DND-41 (cell line): ENCODE measurements at regions not wholly inside any gene's neighbourhood (a gene's known extent, or its start where the extent isn't known, plus 50 kb on each side); places are given as distances from the start of the nearest gene placed in this dataset.

Experiments used
- ATAC-seq: fragments of 200-7000 bp; cut with Tn5 transposase; 3 replicates; pipeline ENCODE4 v1.9.1; 2021; ENCODE audit warnings: low read depth; ENCODE audit not compliant: insufficient read depth
- DNase-seq: peaks from one replicate; pipeline ENCODE4 v3.0.0-alpha.2; 2020
- H2AFZ ChIP-seq: 2 replicates; pipeline ENCODE4 v1.6.0; 2012; ENCODE audit warnings: low read depth, low read length
- H3K27ac ChIP-seq: 2 replicates; pipeline ENCODE4 v1.5.1; 2012; ENCODE audit warnings: low read length, inconsistent platforms
- H3K27me3 ChIP-seq: fragments of 200-600 bp; sonication (generic); 2 replicates; pipeline ENCODE4 v1.6.0; 2012; ENCODE audit warnings: low read length, mild to moderate bottlenecking, inconsistent platforms; ENCODE audit not compliant: insufficient read depth, poor library complexity
- H3K36me3 ChIP-seq: 2 replicates; pipeline ENCODE4 v1.5.1; 2012; ENCODE audit warnings: low read length, inconsistent platforms; ENCODE audit not compliant: insufficient read depth
- H3K4me1 ChIP-seq: 2 replicates; pipeline ENCODE4 v1.5.1; 2012; ENCODE audit warnings: mild to moderate bottlenecking, low read length; ENCODE audit not compliant: insufficient read depth
- H3K4me2 ChIP-seq: 2 replicates; pipeline ENCODE4 v1.6.0; 2012; ENCODE audit warnings: mild to moderate bottlenecking, moderate library complexity, low read length, inconsistent platforms; ENCODE audit not compliant: insufficient read depth
- H3K4me3 ChIP-seq, 2 experiments: fragments of 200-600 bp in 1 of 2; shearing (Covaris generic) in 1 of 2; 2 replicates each; pipeline ENCODE4 v1.5.1; 2012 to 2016; ENCODE audit warnings: inconsistent platforms in 2 of 2, low read length in 2 of 2, mild to moderate bottlenecking in 2 of 2, low read depth in 1 of 2, moderate library complexity in 1 of 2
- H3K79me2 ChIP-seq: 2 replicates; pipeline ENCODE4 v1.6.0; 2012; ENCODE audit warnings: low read length, inconsistent platforms; ENCODE audit not compliant: insufficient read depth
- H3K9ac ChIP-seq: 2 replicates; pipeline ENCODE4 v1.6.0; 2012; ENCODE audit warnings: low read depth, mild to moderate bottlenecking, inconsistent platforms, low read length, moderate library complexity
- H3K9me3 ChIP-seq: 2 replicates; pipeline ENCODE4 v1.5.1; 2012; ENCODE audit warnings: low read length, moderate library complexity, mild to moderate bottlenecking, inconsistent platforms; ENCODE audit not compliant: insufficient read depth, severe bottlenecking
- H4K20me1 ChIP-seq: 2 replicates; pipeline ENCODE4 v1.6.0; 2012; ENCODE audit warnings: low read length; ENCODE audit not compliant: insufficient read depth
- EZH2 ChIP-seq: IDR thresholded peaks from 3 replicates; pipeline ENCODE4 v1.6.1; 2012; ENCODE audit warnings: borderline replicate concordance, low read depth, mild to moderate bottlenecking, moderate library complexity, low read length, inconsistent platforms; ENCODE audit not compliant: severe bottlenecking
- TF ChIP-seq, protein P1 (sequence below): IDR thresholded peaks from 2 replicates; pipeline ENCODE4 v1.5.1; 2012; ENCODE audit warnings: borderline replicate concordance, low read length, moderate library complexity, mild to moderate bottlenecking; ENCODE audit not compliant: poor library complexity, severe bottlenecking; ENCODE audit errors: extremely low read depth

DNA sequence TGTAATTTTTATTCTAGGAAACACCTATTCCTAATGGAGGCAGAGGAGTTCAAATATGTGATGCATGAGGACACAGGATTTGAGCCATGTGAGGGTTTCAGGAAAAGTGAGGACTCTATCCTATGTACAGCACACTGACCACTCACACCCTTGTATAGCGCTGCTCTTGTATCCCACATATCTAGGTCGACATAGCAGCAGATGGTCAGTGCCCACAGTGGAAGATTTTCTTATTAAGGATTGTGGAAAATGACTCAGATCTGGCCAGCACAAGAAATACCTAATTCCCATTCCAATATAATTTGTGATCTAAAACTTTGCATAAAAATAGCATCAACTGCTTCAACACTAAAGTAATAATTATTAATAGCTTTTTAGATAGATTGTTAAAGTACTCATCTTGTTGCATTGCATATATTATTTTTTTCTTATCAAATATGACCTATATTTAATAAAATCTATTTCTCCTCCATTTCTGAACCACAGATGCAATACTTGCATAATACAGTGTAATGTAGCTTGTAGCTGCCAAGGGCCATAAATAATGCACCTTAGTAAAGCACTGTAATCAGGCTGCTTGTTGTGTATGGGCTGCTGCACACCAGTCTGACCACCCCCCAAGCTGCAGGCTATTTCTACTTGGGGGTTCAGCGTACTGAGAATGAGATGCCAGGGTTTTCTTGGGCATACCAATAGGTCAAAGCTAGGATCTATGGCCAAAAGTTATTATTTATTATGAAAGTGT lies 442.2 kb upstream of the CWC22 start:
- no peaks in the 10 kb centered on the region for H3K36me3 ChIP-seq
- DNase-seq = no peak
- H3K27me3 ChIP-seq = peaks cover 5% of the 10 kb centered on the region
- no peaks in the 10 kb centered on the region for H3K9me3 ChIP-seq
- no peaks in the 10 kb centered on the region for H4K20me1 ChIP-seq
- H3K4me1 ChIP-seq = no peaks in the 10 kb centered on the region
- TF ChIP-seq, protein P1, sequence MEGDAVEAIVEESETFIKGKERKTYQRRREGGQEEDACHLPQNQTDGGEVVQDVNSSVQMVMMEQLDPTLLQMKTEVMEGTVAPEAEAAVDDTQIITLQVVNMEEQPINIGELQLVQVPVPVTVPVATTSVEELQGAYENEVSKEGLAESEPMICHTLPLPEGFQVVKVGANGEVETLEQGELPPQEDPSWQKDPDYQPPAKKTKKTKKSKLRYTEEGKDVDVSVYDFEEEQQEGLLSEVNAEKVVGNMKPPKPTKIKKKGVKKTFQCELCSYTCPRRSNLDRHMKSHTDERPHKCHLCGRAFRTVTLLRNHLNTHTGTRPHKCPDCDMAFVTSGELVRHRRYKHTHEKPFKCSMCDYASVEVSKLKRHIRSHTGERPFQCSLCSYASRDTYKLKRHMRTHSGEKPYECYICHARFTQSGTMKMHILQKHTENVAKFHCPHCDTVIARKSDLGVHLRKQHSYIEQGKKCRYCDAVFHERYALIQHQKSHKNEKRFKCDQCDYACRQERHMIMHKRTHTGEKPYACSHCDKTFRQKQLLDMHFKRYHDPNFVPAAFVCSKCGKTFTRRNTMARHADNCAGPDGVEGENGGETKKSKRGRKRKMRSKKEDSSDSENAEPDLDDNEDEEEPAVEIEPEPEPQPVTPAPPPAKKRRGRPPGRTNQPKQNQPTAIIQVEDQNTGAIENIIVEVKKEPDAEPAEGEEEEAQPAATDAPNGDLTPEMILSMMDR = no peak
- TF ChIP-seq EZH2 = no peak
- H3K9ac ChIP-seq = no peak overlapping the region
- no peak overlapping the region for H3K27ac ChIP-seq
- no peak overlapping the region for H3K4me3 ChIP-seq
- no peak overlapping the region for H2AFZ ChIP-seq
- H3K4me2 ChIP-seq = no peak overlapping the region
- no peaks in the 10 kb centered on the region for H3K79me2 ChIP-seq
- ATAC-seq = no peak

DNA sequence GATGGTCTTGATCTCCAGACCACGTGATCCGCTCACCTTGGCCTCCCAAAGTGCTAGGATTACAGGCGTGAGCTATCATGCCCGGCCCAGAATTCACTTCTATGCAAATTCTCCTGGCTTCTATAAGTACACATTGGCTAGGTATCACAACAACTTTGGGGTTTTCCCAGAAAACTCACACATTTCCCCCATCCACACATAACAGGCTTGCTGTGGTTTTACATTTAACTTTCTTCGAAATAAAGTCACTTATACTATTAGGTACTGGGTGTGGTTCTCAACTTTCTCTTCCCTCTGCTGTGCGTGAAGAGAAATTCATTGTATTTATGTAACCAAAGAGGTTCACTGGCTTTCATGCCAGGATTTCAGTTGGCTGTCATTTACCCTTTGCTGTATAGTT lies 439.4 kb upstream of the CWC22 start:
- H3K79me2 ChIP-seq = no peaks in the 10 kb centered on the region
- H3K36me3 ChIP-seq = no peaks in the 10 kb centered on the region
- no peaks in the 10 kb centered on the region for H3K4me1 ChIP-seq
- TF ChIP-seq, protein P1 = no peak
- TF ChIP-seq EZH2 = no peak
- no peak overlapping the region for H2AFZ ChIP-seq
- H3K27ac ChIP-seq = no peak overlapping the region
- no peaks in the 10 kb centered on the region for H3K9me3 ChIP-seq
- peaks cover 5% of the 10 kb centered on the region for H3K27me3 ChIP-seq
- no peaks in the 10 kb centered on the region for H4K20me1 ChIP-seq
- H3K9ac ChIP-seq = no peak overlapping the region
- no peak for ATAC-seq
- H3K4me3 ChIP-seq = no peak overlapping the region
- no peak for DNase-seq
- H3K4me2 ChIP-seq = no peak overlapping the region

DNA sequence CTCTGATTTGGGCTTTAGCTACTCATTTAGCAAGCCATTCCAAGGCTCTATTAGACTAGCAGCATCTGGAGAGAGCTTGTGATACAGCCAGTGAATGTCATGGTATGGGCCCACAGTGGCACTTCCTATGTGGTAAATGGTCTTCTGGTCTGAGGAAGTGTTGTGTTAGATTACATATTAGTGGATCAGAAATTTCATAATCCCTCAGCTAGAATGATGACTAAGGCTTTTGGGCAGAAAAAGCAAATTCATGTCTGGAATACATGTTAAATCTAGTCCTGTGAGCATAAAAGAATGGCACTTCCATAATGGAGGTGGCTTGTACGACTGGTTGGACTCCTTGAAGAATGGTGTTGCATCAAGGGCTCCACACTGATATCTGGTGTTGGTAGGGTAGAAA lies 436.8 kb upstream of the CWC22 start:
- no peaks in the 10 kb centered on the region for H4K20me1 ChIP-seq
- no peak for TF ChIP-seq EZH2
- TF ChIP-seq, protein P1 = no peak
- no peaks in the 10 kb centered on the region for H3K4me1 ChIP-seq
- no peak overlapping the region for H3K9ac ChIP-seq
- peaks cover 3% of the 10 kb centered on the region for H3K27me3 ChIP-seq
- DNase-seq (no peak), ATAC-seq (no peak)
- no peak overlapping the region for H3K4me2 ChIP-seq
- H3K4me3 ChIP-seq = no peak overlapping the region
- H2AFZ ChIP-seq = no peak overlapping the region
- H3K79me2 ChIP-seq = no peaks in the 10 kb centered on the region
- no peaks in the 10 kb centered on the region for H3K36me3 ChIP-seq
- H3K27ac ChIP-seq = no peak overlapping the region
- H3K9me3 ChIP-seq = no peaks in the 10 kb centered on the region
